ENCODE measurements at regions not wholly inside any gene's neighbourhood (a gene's known extent, or its start where the extent isn't known, plus 50 kb on each side); places are given as distances from the start of the nearest gene placed in this dataset.

DNA sequence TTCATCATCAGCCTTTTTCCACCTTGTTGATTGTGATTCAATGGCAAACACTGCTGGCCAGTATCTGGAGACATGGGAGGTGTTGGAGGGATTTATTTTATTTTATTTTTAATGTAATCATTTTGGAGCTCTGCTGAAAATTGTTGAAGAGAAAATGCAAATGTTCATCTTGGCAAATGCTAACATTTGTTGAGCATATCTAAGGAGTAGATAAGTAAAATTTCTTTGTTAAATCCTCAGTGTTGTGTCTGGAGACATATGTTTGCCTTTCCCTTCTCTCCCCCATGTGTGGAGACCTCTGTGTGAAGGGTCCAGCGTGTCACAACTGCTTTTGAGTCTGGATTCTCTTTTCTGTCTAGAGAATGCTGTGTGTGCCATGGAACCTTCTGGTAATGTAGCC is 300.3 kb downstream of the FZD1 start:
- DNase-seq (ENCODE audit: insufficient read length, low spot score) (no peak), FAIRE-seq (no peak)
- TF ChIP-seq, protein P1, sequence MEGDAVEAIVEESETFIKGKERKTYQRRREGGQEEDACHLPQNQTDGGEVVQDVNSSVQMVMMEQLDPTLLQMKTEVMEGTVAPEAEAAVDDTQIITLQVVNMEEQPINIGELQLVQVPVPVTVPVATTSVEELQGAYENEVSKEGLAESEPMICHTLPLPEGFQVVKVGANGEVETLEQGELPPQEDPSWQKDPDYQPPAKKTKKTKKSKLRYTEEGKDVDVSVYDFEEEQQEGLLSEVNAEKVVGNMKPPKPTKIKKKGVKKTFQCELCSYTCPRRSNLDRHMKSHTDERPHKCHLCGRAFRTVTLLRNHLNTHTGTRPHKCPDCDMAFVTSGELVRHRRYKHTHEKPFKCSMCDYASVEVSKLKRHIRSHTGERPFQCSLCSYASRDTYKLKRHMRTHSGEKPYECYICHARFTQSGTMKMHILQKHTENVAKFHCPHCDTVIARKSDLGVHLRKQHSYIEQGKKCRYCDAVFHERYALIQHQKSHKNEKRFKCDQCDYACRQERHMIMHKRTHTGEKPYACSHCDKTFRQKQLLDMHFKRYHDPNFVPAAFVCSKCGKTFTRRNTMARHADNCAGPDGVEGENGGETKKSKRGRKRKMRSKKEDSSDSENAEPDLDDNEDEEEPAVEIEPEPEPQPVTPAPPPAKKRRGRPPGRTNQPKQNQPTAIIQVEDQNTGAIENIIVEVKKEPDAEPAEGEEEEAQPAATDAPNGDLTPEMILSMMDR (IDR thresholded peaks at IDR 0.05; ENCODE audit: insufficient read depth, missing control alignments): no peak

DNA sequence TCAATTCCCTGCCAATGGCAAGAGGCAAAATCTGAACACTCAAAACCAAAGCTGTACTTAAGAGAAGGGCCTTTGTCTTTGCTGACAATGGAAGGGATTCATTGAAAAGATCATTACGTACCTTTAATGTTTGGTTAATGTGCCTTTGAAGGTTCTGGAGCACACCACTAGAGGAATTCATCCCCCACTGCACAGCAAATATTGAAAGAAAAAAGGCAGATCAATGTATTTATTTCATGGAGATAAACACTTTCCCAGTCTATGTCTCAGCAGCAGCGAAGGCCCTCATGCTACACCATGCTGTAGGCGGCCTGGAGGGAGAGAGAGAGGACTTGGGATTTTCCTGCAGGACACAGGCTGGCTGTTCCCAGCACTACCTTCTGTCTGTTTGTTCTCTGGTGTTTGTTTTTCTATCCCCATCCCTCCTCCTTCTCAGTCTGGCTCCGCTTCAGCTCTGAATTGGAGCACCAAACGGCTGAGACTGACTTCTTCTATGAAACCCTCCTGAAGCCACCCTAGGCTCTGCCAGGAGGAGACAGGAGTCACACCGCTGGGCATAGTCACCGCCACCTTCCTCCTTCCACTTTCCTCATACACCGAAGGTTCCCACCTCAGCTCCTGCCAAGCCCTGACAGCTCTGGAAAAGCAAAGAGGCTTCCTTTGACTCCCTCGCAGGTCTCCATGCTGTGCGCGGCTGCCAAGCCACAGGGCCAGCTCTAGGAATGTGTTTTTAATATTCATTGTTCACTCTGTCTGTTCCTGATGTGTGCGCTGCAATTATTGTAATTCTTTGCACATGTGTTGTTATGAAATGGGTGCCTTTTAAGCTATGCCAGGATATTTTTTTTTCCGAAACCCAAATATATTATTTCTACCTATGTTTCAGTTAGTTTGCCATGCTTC is 301.5 kb downstream of the FZD1 start:
- DNase-seq (ENCODE audit: insufficient read length, low spot score) (no peak), FAIRE-seq (no peak)
- TF ChIP-seq, protein P1 (IDR thresholded peaks at IDR 0.05; ENCODE audit: insufficient read depth, missing control alignments): no peak

DNA sequence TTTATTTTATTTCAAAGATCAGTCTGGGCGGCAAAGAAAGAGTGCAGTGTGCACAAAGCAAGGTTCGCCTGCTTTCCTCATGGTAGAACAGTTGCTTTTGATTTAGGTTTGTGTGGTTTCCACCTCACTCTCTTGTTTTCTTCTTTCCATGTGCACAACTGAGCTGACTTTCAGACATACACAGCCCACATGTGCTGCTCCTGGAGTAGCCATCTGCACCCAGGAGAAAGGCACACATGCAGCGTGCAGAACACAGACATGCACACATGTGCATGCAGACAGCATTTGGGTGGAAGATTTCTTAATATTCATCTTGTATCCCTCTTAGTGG is 302.1 kb downstream of the FZD1 start:
- FAIRE-seq: no peak
- no peak for DNase-seq (ENCODE audit: insufficient read length, low spot score)
- TF ChIP-seq, protein P1 (IDR thresholded peaks at IDR 0.05; ENCODE audit: insufficient read depth, missing control alignments): no peak

DNA sequence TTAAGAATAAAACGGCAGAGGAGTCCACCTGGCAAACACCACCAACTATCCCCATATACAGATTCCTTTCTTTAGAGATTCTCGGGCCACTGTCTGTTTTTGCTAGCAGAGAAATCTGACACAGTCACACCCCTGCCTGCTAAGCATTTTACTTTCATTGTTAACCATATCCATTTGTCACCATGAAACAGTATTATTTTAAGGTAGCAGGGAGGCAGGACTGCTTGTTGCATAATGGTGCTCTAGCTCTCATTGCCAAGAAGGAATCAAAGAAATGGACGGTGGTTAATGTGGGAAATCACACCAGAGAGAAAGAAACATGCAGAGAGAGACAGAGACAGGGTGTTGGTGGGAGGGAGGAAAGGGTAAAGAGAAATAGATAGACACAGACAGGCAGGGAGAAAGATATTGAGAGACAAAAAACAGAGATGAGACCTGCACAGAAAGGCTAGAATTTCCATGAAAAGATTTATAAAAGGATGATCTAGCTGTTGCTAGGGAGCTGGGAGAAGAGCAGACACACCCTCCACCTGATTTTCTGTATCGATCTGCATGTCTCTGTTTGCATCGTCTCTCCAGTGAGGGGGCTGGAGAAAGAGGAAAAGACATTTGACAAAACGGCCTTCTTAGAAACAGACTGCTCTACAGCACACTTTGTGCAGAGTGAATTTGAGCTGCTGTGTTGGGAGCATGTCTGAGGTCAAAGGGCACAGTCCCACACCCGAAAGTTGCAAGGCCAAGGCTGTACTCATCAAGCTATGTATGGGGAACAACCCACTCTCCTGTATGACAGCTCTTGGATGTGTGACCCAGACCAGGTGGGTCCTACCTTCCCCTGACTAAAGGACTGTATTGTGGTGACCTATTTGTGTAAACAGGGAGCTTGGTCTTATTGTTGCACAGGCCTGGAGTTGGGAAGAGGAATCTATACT is 303.1 kb downstream of the FZD1 start:
- FAIRE-seq: no peak
- no peak for DNase-seq (ENCODE audit: insufficient read length, low spot score)
- TF ChIP-seq, protein P1 (IDR thresholded peaks at IDR 0.05; ENCODE audit: insufficient read depth, missing control alignments): no peak

DNA sequence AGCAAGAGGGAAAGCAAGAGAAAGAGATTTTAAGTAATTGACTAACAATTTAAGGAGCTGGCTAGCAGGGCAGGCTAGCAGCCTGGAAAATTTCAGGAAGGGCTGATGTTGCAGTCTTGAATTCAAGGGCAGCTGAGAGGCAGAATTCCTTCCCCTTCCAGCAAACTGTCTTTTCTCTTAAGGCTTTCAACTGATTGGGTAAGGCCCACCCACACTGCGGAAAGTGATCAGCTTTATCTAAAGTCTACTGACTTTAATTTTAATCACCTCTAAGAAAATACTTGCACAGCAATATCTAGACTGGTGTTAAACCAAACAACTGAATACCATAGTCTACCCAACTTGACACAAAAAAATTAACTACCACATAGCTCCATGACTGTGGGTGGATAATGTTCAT is 303.9 kb downstream of the FZD1 start:
- DNase-seq (ENCODE audit: insufficient read length, low spot score) (no peak), FAIRE-seq (no peak)
- TF ChIP-seq, protein P1 (IDR thresholded peaks at IDR 0.05; ENCODE audit: insufficient read depth, missing control alignments): no peak

DNA sequence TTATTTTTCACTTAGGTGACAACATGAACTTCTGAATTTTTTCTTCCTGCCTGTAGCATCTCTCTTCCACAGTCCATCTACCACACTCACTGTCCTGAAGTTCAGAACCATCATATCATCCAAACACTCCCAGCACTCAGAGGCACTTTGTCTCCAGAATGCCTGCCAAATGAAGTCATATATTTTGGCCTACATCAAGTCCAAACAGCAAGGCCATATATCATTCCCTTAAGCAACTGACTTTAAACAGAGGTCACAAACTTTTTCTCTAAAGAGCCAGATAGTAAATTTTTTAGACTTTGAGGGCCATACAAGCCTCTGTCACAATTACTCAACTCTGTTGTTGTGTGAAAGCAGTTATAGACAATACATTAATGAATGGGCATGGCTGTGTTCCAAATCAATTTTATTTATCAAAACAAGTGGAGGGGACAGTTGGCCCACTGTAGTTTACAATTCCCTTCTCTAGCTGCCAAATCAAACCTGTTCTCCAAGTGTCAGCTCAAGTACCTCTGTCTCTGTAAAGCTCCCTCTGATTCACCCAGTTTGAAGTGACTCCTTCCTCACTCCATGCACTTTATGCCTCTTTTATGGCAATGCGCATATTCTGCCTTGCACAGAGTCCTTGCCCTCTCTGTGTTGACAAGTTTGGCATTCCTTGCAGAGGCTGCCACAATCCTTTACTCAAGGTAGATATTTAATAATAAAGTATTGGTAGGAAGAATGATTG is 305.7 kb downstream of the FZD1 start:
- DNase-seq (ENCODE audit: insufficient read length, low spot score): no peak
- FAIRE-seq: no peak
- TF ChIP-seq, protein P1 (IDR thresholded peaks at IDR 0.05; ENCODE audit: insufficient read depth, missing control alignments): no peak
